Mammary epithelial cell (primary cell): ENCODE measurements at regions not wholly inside any gene's neighbourhood (a gene's known extent, or its start where the extent isn't known, plus 50 kb on each side); places are given as distances from the start of the nearest gene placed in this dataset.

ENCODE experiments used
- CTCF ChIP-seq, 2 donors: IDR thresholded peaks in 1 of 2; conservative IDR thresholded peaks in 1 of 2; 2 replicates each; pipeline ENCODE4 v1.5.1; 2011 to 2012; ENCODE audit warnings: inconsistent platforms in 2 of 2, low read length in 2 of 2, mild to moderate bottlenecking in 2 of 2, control low read depth in 1 of 2, low read depth in 1 of 2; ENCODE audit not compliant: insufficient read depth in 1 of 2; ENCODE audit errors: extremely low read depth in 1 of 2
- EZH2 ChIP-seq: IDR thresholded peaks from 2 replicates; pipeline ENCODE4 v1.6.1; 2012; ENCODE audit warnings: low read length, inconsistent platforms, borderline replicate concordance

DNA sequence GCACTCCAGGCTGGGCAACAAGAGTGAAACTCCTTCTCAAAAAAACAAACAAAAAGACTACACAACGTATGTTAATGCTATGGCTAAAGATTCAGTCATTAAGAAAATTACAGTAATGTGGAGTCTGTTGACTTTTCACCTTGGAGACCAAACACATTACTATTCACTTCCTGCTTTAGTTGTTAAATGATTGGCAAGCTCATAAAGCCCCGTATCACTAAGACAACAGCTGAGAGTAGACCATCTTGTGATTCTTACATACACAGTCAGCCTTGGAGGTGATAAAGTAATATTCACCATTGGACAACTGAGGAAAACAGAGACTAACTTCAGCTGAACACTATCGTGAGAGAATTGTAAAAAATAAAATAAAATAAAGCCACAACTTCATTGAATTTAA lies 86.5 kb downstream of the KCTD12 start:
- TF ChIP-seq CTCF (conservative IDR thresholded peaks at IDR 0.05 in 1 of 2, IDR thresholded peaks at IDR 0.05 in 1 of 2; ENCODE audit: extremely low read depth in 1 of 2, insufficient read depth in 1 of 2, low read depth in 1 of 2, low read length in 2 of 2) (no peak), EZH2 (no peak)
